Neural cell (in vitro differentiated cells): ENCODE measurements at regions not wholly inside any gene's neighbourhood (a gene's known extent, or its start where the extent isn't known, plus 50 kb on each side); places are given as distances from the start of the nearest gene placed in this dataset.
A peak's percentile ranks its signal among the peaks of the same experiment; 100 is the strongest.

Experiments
- EP300 ChIP-seq: fragments of 450-650 bp; conservative IDR thresholded peaks from 2 replicates; pipeline ENCODE4 v1.6.1; 2014; ENCODE audit warnings: antibody characterized with exemption, mild to moderate bottlenecking, moderate library complexity; ENCODE audit not compliant: poor library complexity, severe bottlenecking
- EZH2 ChIP-seq: fragments of 200-600, 300-800 bp; shearing (Covaris generic), sonication (generic); IDR thresholded peaks from 2 replicates; pipeline ENCODE4 v1.6.1; 2014; ENCODE audit warnings: antibody characterized with exemption, low read length, borderline replicate concordance, mild to moderate bottlenecking; ENCODE audit not compliant: insufficient read depth, poor library complexity, severe bottlenecking
- POLR2AphosphoS5 ChIP-seq: IDR thresholded peaks from 2 replicates; pipeline ENCODE4 v1.6.1; 2012
- RAD21 ChIP-seq: fragments of 450-650 bp; conservative IDR thresholded peaks from 2 replicates; pipeline ENCODE4 v1.6.1; 2014; ENCODE audit warnings: antibody characterized with exemption, mild to moderate bottlenecking, moderate library complexity
- TAF1 ChIP-seq: IDR thresholded peaks from 2 replicates; pipeline ENCODE4 v1.6.1; 2012; ENCODE audit warnings: low read depth
- TF ChIP-seq, protein P1 (sequence below): fragments of 450-650 bp; IDR thresholded peaks from 2 replicates; pipeline ENCODE4 v1.5.1; 2014; ENCODE audit warnings: antibody characterized with exemption, mild to moderate bottlenecking, moderate library complexity; ENCODE audit not compliant: poor library complexity, severe bottlenecking
- TF ChIP-seq, protein P2 (sequence below): IDR thresholded peaks from 2 replicates; pipeline ENCODE4 v1.6.1; 2012; ENCODE audit warnings: borderline replicate concordance

DNA sequence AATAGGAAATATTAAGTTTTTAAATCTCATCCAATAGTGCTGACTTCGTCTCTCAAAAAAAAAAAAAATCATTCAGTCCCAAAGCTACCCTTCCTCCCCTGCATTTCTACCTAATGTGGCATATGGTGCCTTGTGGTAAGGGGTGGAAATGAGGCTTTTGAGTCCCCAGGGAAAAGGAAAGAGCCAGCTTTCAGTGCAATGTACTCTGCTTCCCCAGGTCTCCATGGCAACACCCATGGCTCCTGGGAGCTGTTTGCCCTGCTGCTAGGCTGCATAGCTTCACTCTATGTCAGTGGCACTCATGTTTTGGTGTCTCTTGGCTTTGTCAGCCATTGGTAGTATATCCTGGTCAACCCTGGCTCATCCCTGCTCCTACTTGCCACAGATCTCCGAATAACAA is 175.9 kb downstream of the SLC39A8 start:
- TF ChIP-seq RAD21 (peak; percentile 38), EZH2 (no peak), POLR2AphosphoS5 (peak; percentile 25), EP300 (peak; percentile 73), TAF1 (no peak)
- TF ChIP-seq, protein P1, sequence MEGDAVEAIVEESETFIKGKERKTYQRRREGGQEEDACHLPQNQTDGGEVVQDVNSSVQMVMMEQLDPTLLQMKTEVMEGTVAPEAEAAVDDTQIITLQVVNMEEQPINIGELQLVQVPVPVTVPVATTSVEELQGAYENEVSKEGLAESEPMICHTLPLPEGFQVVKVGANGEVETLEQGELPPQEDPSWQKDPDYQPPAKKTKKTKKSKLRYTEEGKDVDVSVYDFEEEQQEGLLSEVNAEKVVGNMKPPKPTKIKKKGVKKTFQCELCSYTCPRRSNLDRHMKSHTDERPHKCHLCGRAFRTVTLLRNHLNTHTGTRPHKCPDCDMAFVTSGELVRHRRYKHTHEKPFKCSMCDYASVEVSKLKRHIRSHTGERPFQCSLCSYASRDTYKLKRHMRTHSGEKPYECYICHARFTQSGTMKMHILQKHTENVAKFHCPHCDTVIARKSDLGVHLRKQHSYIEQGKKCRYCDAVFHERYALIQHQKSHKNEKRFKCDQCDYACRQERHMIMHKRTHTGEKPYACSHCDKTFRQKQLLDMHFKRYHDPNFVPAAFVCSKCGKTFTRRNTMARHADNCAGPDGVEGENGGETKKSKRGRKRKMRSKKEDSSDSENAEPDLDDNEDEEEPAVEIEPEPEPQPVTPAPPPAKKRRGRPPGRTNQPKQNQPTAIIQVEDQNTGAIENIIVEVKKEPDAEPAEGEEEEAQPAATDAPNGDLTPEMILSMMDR: no peak
- TF ChIP-seq, protein P2, sequence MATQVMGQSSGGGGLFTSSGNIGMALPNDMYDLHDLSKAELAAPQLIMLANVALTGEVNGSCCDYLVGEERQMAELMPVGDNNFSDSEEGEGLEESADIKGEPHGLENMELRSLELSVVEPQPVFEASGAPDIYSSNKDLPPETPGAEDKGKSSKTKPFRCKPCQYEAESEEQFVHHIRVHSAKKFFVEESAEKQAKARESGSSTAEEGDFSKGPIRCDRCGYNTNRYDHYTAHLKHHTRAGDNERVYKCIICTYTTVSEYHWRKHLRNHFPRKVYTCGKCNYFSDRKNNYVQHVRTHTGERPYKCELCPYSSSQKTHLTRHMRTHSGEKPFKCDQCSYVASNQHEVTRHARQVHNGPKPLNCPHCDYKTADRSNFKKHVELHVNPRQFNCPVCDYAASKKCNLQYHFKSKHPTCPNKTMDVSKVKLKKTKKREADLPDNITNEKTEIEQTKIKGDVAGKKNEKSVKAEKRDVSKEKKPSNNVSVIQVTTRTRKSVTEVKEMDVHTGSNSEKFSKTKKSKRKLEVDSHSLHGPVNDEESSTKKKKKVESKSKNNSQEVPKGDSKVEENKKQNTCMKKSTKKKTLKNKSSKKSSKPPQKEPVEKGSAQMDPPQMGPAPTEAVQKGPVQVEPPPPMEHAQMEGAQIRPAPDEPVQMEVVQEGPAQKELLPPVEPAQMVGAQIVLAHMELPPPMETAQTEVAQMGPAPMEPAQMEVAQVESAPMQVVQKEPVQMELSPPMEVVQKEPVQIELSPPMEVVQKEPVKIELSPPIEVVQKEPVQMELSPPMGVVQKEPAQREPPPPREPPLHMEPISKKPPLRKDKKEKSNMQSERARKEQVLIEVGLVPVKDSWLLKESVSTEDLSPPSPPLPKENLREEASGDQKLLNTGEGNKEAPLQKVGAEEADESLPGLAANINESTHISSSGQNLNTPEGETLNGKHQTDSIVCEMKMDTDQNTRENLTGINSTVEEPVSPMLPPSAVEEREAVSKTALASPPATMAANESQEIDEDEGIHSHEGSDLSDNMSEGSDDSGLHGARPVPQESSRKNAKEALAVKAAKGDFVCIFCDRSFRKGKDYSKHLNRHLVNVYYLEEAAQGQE: peak; percentile 18
